Lower lobe of right lung (tissue), 2 donors: ENCODE measurements at regions not wholly inside any gene's neighbourhood (a gene's known extent, or its start where the extent isn't known, plus 50 kb on each side); places are given as distances from the start of the nearest gene placed in this dataset.

Experiments
- ATAC-seq, 2 donors: fragments of 200-7000 bp; cut with Tn5 transposase; one replicate each; pipeline ENCODE4 v1.9.1; 2020 to 2022; ENCODE audit warnings: mild to moderate bottlenecking in 2 of 2, moderate library complexity in 2 of 2
- DNase-seq: peaks from one replicate; pipeline ENCODE4 v3.0.0-alpha.2; 2020
- H3K27ac ChIP-seq: fragments of 200-600 bp; one replicate; pipeline ENCODE4 v1.8.0; 2022
- H3K27me3 ChIP-seq: fragments of 200-600 bp; one replicate; pipeline ENCODE4 v1.8.0; 2022; ENCODE audit warnings: low read depth
- H3K36me3 ChIP-seq: fragments of 200-600 bp; one replicate; pipeline ENCODE4 v1.8.0; 2022; ENCODE audit warnings: mild to moderate bottlenecking
- H3K4me1 ChIP-seq: fragments of 200-600 bp; one replicate; pipeline ENCODE4 v1.8.0; 2022
- H3K4me3 ChIP-seq: fragments of 200-600 bp; one replicate; pipeline ENCODE4 v1.8.0; 2022; ENCODE audit warnings: mild to moderate bottlenecking
- H3K9me3 ChIP-seq: fragments of 200-600 bp; one replicate; pipeline ENCODE4 v1.8.0; 2022
- CTCF ChIP-seq: fragments of 200-600 bp; IDR thresholded peaks from one replicate; pipeline ENCODE4 v1.8.0; 2022; ENCODE audit warnings: antibody characterized with exemption, mild to moderate bottlenecking
- intact Hi-C: fragments of 100-400 bp; cut with DNase I; formaldehyde crosslinking; loops from one replicate; pipeline ENCODE4 v1.11.0; 2022
- donor health status: DM: no; HTN: yes; CAD: no; lungs with severe emphysema.

- Histone ChIP-seq H3K4me3 (no peak overlapping the region), H3K36me3 (no peaks in the 10 kb centered on the region), H3K4me1 (no peaks in the 10 kb centered on the region), H3K9me3 (no peaks in the 10 kb centered on the region), H3K27me3 (no peaks in the 10 kb centered on the region), H3K27ac (no peak overlapping the region)
- intact Hi-C loops: no loop called here
- ATAC-seq: no peak
- DNase-seq: no peak
- no peak for TF ChIP-seq CTCF
Observed at GRCh38 chr3:67077656-67078055, 79.5 kb downstream of the KBTBD8 start.

GRCh38 chr3:67082533-67083024, 84.5 kb downstream of the KBTBD8 start:
- H3K36me3 ChIP-seq: no peaks in the 10 kb centered on the region
- intact Hi-C loops: no loop called here
- H3K27me3 ChIP-seq: no peaks in the 10 kb centered on the region
- H3K9me3 ChIP-seq: peaks cover 17% of the 10 kb centered on the region
- no peaks in the 10 kb centered on the region for H3K4me1 ChIP-seq
- H3K27ac ChIP-seq: no peak overlapping the region
- no peak overlapping the region for H3K4me3 ChIP-seq
- TF ChIP-seq CTCF: no peak
- no peak for ATAC-seq
- DNase-seq: no peak

GRCh38 chr3:67083277-67083676, 85.2 kb downstream of the KBTBD8 start:
- no peak for ATAC-seq
- no peak for TF ChIP-seq CTCF

GRCh38 chr3:67087788-67088187, 89.7 kb downstream of the KBTBD8 start:
- DNase-seq (no peak), ATAC-seq (no peak)
- H3K27me3 ChIP-seq: no peaks in the 10 kb centered on the region
- peaks cover 17% of the 10 kb centered on the region for H3K9me3 ChIP-seq
- H3K27ac ChIP-seq: no peak overlapping the region
- H3K4me3 ChIP-seq: no peak overlapping the region
- no peaks in the 10 kb centered on the region for H3K36me3 ChIP-seq
- H3K4me1 ChIP-seq: no peaks in the 10 kb centered on the region
- TF ChIP-seq CTCF: no peak
- intact Hi-C loops: no loop called here

More at GRCh38 chr3:67083277-67083676, 85.2 kb downstream of the KBTBD8 start:
- intact Hi-C loops: no loop called here
- no peak overlapping the region for H3K27ac ChIP-seq
- DNase-seq: no peak
- no peaks in the 10 kb centered on the region for H3K4me1 ChIP-seq
- H3K27me3 ChIP-seq: no peaks in the 10 kb centered on the region
- H3K4me3 ChIP-seq: no peak overlapping the region
- H3K36me3 ChIP-seq: no peaks in the 10 kb centered on the region
- peaks cover 17% of the 10 kb centered on the region for H3K9me3 ChIP-seq

GRCh38 chr3:67090474-67090873, 92.4 kb downstream of the KBTBD8 start:
- no peak for TF ChIP-seq CTCF
- intact Hi-C loops: no loop called here
- H3K27ac ChIP-seq: no peak overlapping the region

GRCh38 chr3:67093305-67093704, 95.2 kb downstream of the KBTBD8 start:
- Histone ChIP-seq H3K27me3 (no peaks in the 10 kb centered on the region), H3K9me3 (no peaks in the 10 kb centered on the region), H3K4me1 (no peaks in the 10 kb centered on the region), H3K27ac (no peak overlapping the region), H3K36me3 (no peaks in the 10 kb centered on the region), H3K4me3 (no peak overlapping the region)
- TF ChIP-seq CTCF: no peak
- DNase-seq (no peak), ATAC-seq (no peak)
- intact Hi-C loops: no loop called here

More at GRCh38 chr3:67090474-67090873, 92.4 kb downstream of the KBTBD8 start:
- no peaks in the 10 kb centered on the region for H3K36me3 ChIP-seq
- no peaks in the 10 kb centered on the region for H3K4me1 ChIP-seq
- no peak for ATAC-seq
- no peaks in the 10 kb centered on the region for H3K27me3 ChIP-seq
- H3K9me3 ChIP-seq: peaks cover 9% of the 10 kb centered on the region
- H3K4me3 ChIP-seq: no peak overlapping the region
- no peak for DNase-seq
